Psoas muscle (tissue), 7 donors: ENCODE measurements at regions not wholly inside any gene's neighbourhood (a gene's known extent, or its start where the extent isn't known, plus 50 kb on each side); places are given as distances from the start of the nearest gene placed in this dataset.

Experiments used
- ATAC-seq, 4 donors: fragments of 200-7000 bp; cut with Tn5 transposase; one replicate each; pipeline ENCODE4 v1.9.1; 2020; ENCODE audit warnings: moderate library complexity in 3 of 4, mild to moderate bottlenecking in 2 of 4
- DNase-seq, 2 donors: peaks; one replicate each; pipeline ENCODE4 v3.0.0-alpha.2; 2020
- H3K27ac ChIP-seq: fragments of 200-600 bp; one replicate; pipeline ENCODE4 v1.8.0; 2022
- H3K27me3 ChIP-seq, 3 donors: fragments of 200-600 bp in 1 of 3; one replicate each; pipeline versions ENCODE4 v1.6.1 to v1.8.0; 2013 to 2022; ENCODE audit warnings: low read length in 2 of 3, mild to moderate bottlenecking in 2 of 3, moderate library complexity in 1 of 3; ENCODE audit not compliant: insufficient read depth in 3 of 3
- H3K36me3 ChIP-seq, 2 donors: fragments of 200-600 bp in 1 of 2; one replicate each; pipeline versions ENCODE4 v1.6.1 to v1.8.0; 2013 to 2022; ENCODE audit warnings: low read depth in 1 of 2, mild to moderate bottlenecking in 1 of 2, moderate library complexity in 1 of 2; ENCODE audit not compliant: insufficient read depth in 1 of 2
- H3K4me1 ChIP-seq: fragments of 200-600 bp; one replicate; pipeline ENCODE4 v1.8.0; 2022
- H3K4me3 ChIP-seq: fragments of 200-600 bp; one replicate; pipeline ENCODE4 v1.8.0; 2022; ENCODE audit warnings: mild to moderate bottlenecking
- H3K9me3 ChIP-seq: fragments of 200-600 bp; one replicate; pipeline ENCODE4 v1.8.0; 2022
- CTCF ChIP-seq: fragments of 200-600 bp; IDR thresholded peaks from one replicate; pipeline ENCODE4 v1.8.0; 2022; ENCODE audit warnings: antibody characterized with exemption
- WGBS, 3 donors: extraction: QIAGEN DNeasy Blood & Tissue Kit; methylation state at CpG; one replicate each; pipeline versions ENCODE4 v1.1.6 to v1.1.7; 2013; 5-methylcytosine and 5-hydroxymethylcytosine counted together
- intact Hi-C, 2 donors: fragments of 100-400 bp; cut with DNase I; formaldehyde crosslinking; loops; one replicate each; pipeline versions ENCODE4 v1.11.0 to v1.14.2; 2022
- donor health status: healthy with polysubstance abuse.
- donor health status: DM: no; HTN: no; CAD: no; lungs with moderate emphysema.
- donor health status: Bipolar disorder and iron deficiency.
- donor health status: healthy.
- donor health status: DM: yes; HTN: yes; CAD: no.
- donor health status: DM: no; HTN: no; CAD: no.
- donor health status: DM: yes; HTN: yes; CAD: no.

- H3K27me3 ChIP-seq = no peaks in the 10 kb centered on the region
- H3K9me3 ChIP-seq = no peaks in the 10 kb centered on the region
- H3K36me3 ChIP-seq = no peaks in the 10 kb centered on the region
- no peak overlapping the region for H3K27ac ChIP-seq
- DNase-seq (no peak), ATAC-seq (no peak)
- intact Hi-C loops = no loop called here
- 82 to 86% (median 84%) methylated on average over 2 of the region's 2 CpGs for WGBS, 3 donors
- no peak overlapping the region for H3K4me3 ChIP-seq
- TF ChIP-seq CTCF = no peak
- no peaks in the 10 kb centered on the region for H3K4me1 ChIP-seq
These were observed 152.9 kb downstream of the ARL4C start for GRCh38 chr2:234344012-234344411.

GRCh38 chr2:234343372-234343771 lies 153.5 kb downstream of the ARL4C start:
- 63 to 87% (median 81%) methylated on average over 1 of the region's 1 CpG for WGBS, 3 donors
- intact Hi-C loops = no loop called here
- H3K27ac ChIP-seq = no peak overlapping the region
- H3K9me3 ChIP-seq = no peaks in the 10 kb centered on the region
- H3K36me3 ChIP-seq = no peaks in the 10 kb centered on the region
- DNase-seq (no peak), ATAC-seq (no peak)
- H3K4me1 ChIP-seq = no peaks in the 10 kb centered on the region
- TF ChIP-seq CTCF = no peak
- no peak overlapping the region for H3K4me3 ChIP-seq
- H3K27me3 ChIP-seq = no peaks in the 10 kb centered on the region

GRCh38 chr2:234341306-234341985 lies 155.4 kb downstream of the ARL4C start:
- no peaks in the 10 kb centered on the region for H3K36me3 ChIP-seq
- DNase-seq = no peak
- intact Hi-C loops = no loop called here
- TF ChIP-seq CTCF = no peak
- H3K27me3 ChIP-seq = peaks cover 0 to 4% (median 0%) of the 10 kb centered on the region in 3 donors
- H3K9me3 ChIP-seq = no peaks in the 10 kb centered on the region
- ATAC-seq = no peak
- H3K27ac ChIP-seq = no peak overlapping the region
- no peak overlapping the region for H3K4me3 ChIP-seq
- H3K4me1 ChIP-seq = no peaks in the 10 kb centered on the region
- 88 to 91% (median 89%) methylated on average over 11 of the region's 11 CpGs for WGBS, 3 donors

GRCh38 chr2:234339501-234339900 lies 157.4 kb downstream of the ARL4C start:
- DNase-seq (no peak), ATAC-seq (no peak)
- no peak for TF ChIP-seq CTCF
- no peak overlapping the region for H3K4me3 ChIP-seq
- H3K36me3 ChIP-seq = no peaks in the 10 kb centered on the region
- intact Hi-C loops = no loop called here
- peaks cover 0 to 4% (median 0%) of the 10 kb centered on the region in 3 donors for H3K27me3 ChIP-seq
- no peaks in the 10 kb centered on the region for H3K4me1 ChIP-seq
- H3K27ac ChIP-seq = no peak overlapping the region
- H3K9me3 ChIP-seq = no peaks in the 10 kb centered on the region
- 85 to 90% (median 85%) methylated on average over 5 of the region's 5 CpGs for WGBS, 3 donors

- ATAC-seq (no peak), DNase-seq (no peak)
- Histone ChIP-seq H3K4me1 (no peaks in the 10 kb centered on the region), H3K4me3 (no peak overlapping the region), H3K27ac (no peak overlapping the region), H3K9me3 (no peaks in the 10 kb centered on the region), H3K36me3 (no peaks in the 10 kb centered on the region), H3K27me3 (peaks cover 0 to 4% (median 0%) of the 10 kb centered on the region in 3 donors)
- WGBS, 3 donors = 43 to 52% (median 44%) methylated on average over 2 of the region's 2 CpGs
- intact Hi-C loops = no loop called here
- TF ChIP-seq CTCF = no peak
These were observed 157.9 kb downstream of the ARL4C start for GRCh38 chr2:234339011-234339410.
